HG02588 (cell line): ENCODE measurements at regions not wholly inside any gene's neighbourhood (a gene's known extent, or its start where the extent isn't known, plus 50 kb on each side); places are given as distances from the start of the nearest gene placed in this dataset.
"Not testable (repeated sequence)": the region's sequence is repeated elsewhere in the genome, so short reads cannot be mapped to it uniquely, and the experiment has no call there.

Experiments
- ATAC-seq: cut with Tn5 transposase; IDR thresholded peaks from one replicate; pipeline ENCODE4 v1.9.1; 2021; ENCODE audit warnings: mild to moderate bottlenecking, moderate library complexity; ENCODE audit not compliant: unreplicated experiment

GRCh38 chr9:15047028-15047551 is 136.9 kb upstream of the FREM1 start:
- no peak for ATAC-seq

- no peak for ATAC-seq
These were observed 123.1 kb upstream of the FREM1 start for GRCh38 chr9:15033316-15033715.

GRCh38 chr9:15032860-15033259 is 122.6 kb upstream of the FREM1 start:
- ATAC-seq: no peak

GRCh38 chr9:15021146-15021545 is 110.9 kb upstream of the FREM1 start:
- no peak for ATAC-seq

GRCh38 chr9:15018096-15018637 is 107.9 kb upstream of the FREM1 start:
- no peak for ATAC-seq

- no peak for ATAC-seq
These were observed 100.4 kb upstream of the FREM1 start for GRCh38 chr9:15010581-15010980.

GRCh38 chr9:15007698-15008097 is 97.5 kb upstream of the FREM1 start:
- no peak for ATAC-seq

GRCh38 chr9:14994738-14995137 is 84.5 kb upstream of the FREM1 start:
- no peak for ATAC-seq

GRCh38 chr9:14993901-14994554 is 83.8 kb upstream of the FREM1 start:
- no peak for ATAC-seq

- no peak for ATAC-seq
These were observed 83.0 kb upstream of the FREM1 start for GRCh38 chr9:14993061-14993800.

- ATAC-seq: no peak
These were observed 82.3 kb upstream of the FREM1 start for GRCh38 chr9:14992516-14992915.

GRCh38 chr9:14992081-14992480 is 81.9 kb upstream of the FREM1 start:
- no peak for ATAC-seq

- ATAC-seq: not testable (repeated sequence)
These were observed 80.4 kb upstream of the FREM1 start for GRCh38 chr9:14990647-14991046.

GRCh38 chr9:14989811-14990210 is 79.6 kb upstream of the FREM1 start:
- no peak for ATAC-seq

GRCh38 chr9:14989336-14989735 is 79.1 kb upstream of the FREM1 start:
- ATAC-seq: not testable (repeated sequence)

- no peak for ATAC-seq
These were observed 77.6 kb upstream of the FREM1 start for GRCh38 chr9:14987858-14988257.

GRCh38 chr9:14985419-14985818 is 75.2 kb upstream of the FREM1 start:
- ATAC-seq: no peak

GRCh38 chr9:14983599-14983998 is 73.4 kb upstream of the FREM1 start:
- no peak for ATAC-seq

GRCh38 chr9:14981291-14981950 is 71.2 kb upstream of the FREM1 start:
- ATAC-seq: no peak

- no peak for ATAC-seq
These were observed 68.1 kb upstream of the FREM1 start for GRCh38 chr9:14978022-14979000.
